Neural progenitor cell (in vitro differentiated cells): ENCODE measurements at regions not wholly inside any gene's neighbourhood (a gene's known extent, or its start where the extent isn't known, plus 50 kb on each side); places are given as distances from the start of the nearest gene placed in this dataset.

Source experiments
- DNase-seq: peaks from one replicate; pipeline ENCODE4 v3.0.0-alpha.2; 2016; ENCODE audit warnings: low spot score
- H2AFZ ChIP-seq: fragments of 200-600 bp; sonication (generic); replicated peaks from 2 replicates; pipeline ENCODE4 v1.6.1; 2016; ENCODE audit warnings: antibody characterized with exemption
- H3F3A ChIP-seq: fragments of 200-600 bp; sonication (generic); 2 replicates; pipeline ENCODE4 v1.6.1; 2016; ENCODE audit warnings: antibody characterized with exemption, low read depth
- H3K27ac ChIP-seq: fragments of 200-600 bp; sonication (generic); 2 replicates; pipeline ENCODE4 v1.5.1; 2016; ENCODE audit warnings: mild to moderate bottlenecking
- H3K27me3 ChIP-seq: fragments of 200-600 bp; sonication (generic); 2 replicates; pipeline ENCODE4 v1.6.1; 2016; ENCODE audit warnings: mild to moderate bottlenecking, moderate library complexity
- H3K36me3 ChIP-seq: fragments of 200-600 bp; sonication (generic); 2 replicates; pipeline ENCODE4 v1.5.1; 2016
- H3K4me1 ChIP-seq: fragments of 200-600 bp; sonication (generic); 2 replicates; pipeline ENCODE4 v1.6.1; 2016; ENCODE audit warnings: mixed run types
- H3K4me2 ChIP-seq: fragments of 200-600 bp; sonication (generic); 2 replicates; pipeline ENCODE4 v1.6.1; 2016
- H3K4me3 ChIP-seq: fragments of 200-600 bp; sonication (generic); 2 replicates; pipeline ENCODE4 v1.5.1; 2016
- H3K79me2 ChIP-seq: fragments of 200-600 bp; sonication (generic); 2 replicates; pipeline ENCODE4 v1.6.1; 2016; ENCODE audit warnings: low read depth
- H3K9ac ChIP-seq: fragments of 200-600 bp; sonication (generic); 2 replicates; pipeline ENCODE4 v1.6.1; 2016
- H3K9me3 ChIP-seq: fragments of 200-600 bp; sonication (generic); 2 replicates; pipeline ENCODE4 v1.5.1; 2016; ENCODE audit warnings: low read depth
- H4K20me1 ChIP-seq: fragments of 200-600 bp; sonication (generic); 2 replicates; pipeline ENCODE4 v1.6.1; 2016; ENCODE audit warnings: low read depth
- H3K27ac Mint-ChIP-seq: 3 replicates; pipeline ENCODE4 v1.8.0; 2021; ENCODE audit warnings: mixed read lengths
- H3K27me3 Mint-ChIP-seq: 2 replicates; pipeline ENCODE4 v1.8.0; 2022; ENCODE audit warnings: low read depth, mild to moderate bottlenecking, inconsistent platforms, moderate library complexity, mixed read lengths; ENCODE audit not compliant: insufficient read depth
- H3K36me3 Mint-ChIP-seq: 3 replicates; pipeline ENCODE4 v1.8.0; 2021; ENCODE audit warnings: mixed read lengths
- H3K4me1 Mint-ChIP-seq: 3 replicates; pipeline ENCODE4 v1.8.0; 2021; ENCODE audit warnings: mixed read lengths
- H3K4me3 Mint-ChIP-seq: 3 replicates; pipeline ENCODE4 v1.8.0; 2021; ENCODE audit warnings: mild to moderate bottlenecking, moderate library complexity, mixed read lengths
- H3K9me3 Mint-ChIP-seq: 3 replicates; pipeline ENCODE4 v1.8.0; 2020; ENCODE audit warnings: mixed read lengths
- CTCF ChIP-seq: fragments of 200-600 bp; sonication (generic); IDR thresholded peaks from 2 replicates; pipeline ENCODE4 v1.5.1; 2017; ENCODE audit warnings: antibody characterized with exemption, mild to moderate bottlenecking
- EZH2 ChIP-seq: fragments of 200-600 bp; sonication (generic); IDR thresholded peaks from 2 replicates; pipeline ENCODE4 v1.6.1; 2017; ENCODE audit warnings: antibody characterized with exemption, mild to moderate bottlenecking, moderate library complexity
- EZH2phosphoT487 ChIP-seq: fragments of 200-600 bp; sonication (generic); IDR thresholded peaks from 2 replicates; pipeline ENCODE4 v1.6.1; 2017; ENCODE audit warnings: antibody characterized with exemption

GRCh38 chr12:58064666-58065065 is 123.3 kb downstream of the ATP23 start:
- Mint-ChIP-seq H3K27me3 (peaks cover 3% of the 10 kb centered on the region), H3K27ac (no peak overlapping the region), H3K36me3 (no peaks in the 10 kb centered on the region), H3K9me3 (peaks cover 3% of the 10 kb centered on the region), H3K4me1 (no peaks in the 10 kb centered on the region), H3K4me3 (no peak overlapping the region)
- Histone ChIP-seq H3F3A (no peaks in the 10 kb centered on the region), H3K4me1 (no peaks in the 10 kb centered on the region), H3K36me3 (no peaks in the 10 kb centered on the region), H3K79me2 (no peaks in the 10 kb centered on the region), H3K27ac (no peak overlapping the region), H4K20me1 (no peaks in the 10 kb centered on the region), H3K4me3 (no peak overlapping the region), H3K27me3 (no peaks in the 10 kb centered on the region), H2AFZ (no peak overlapping the region), H3K9ac (no peak overlapping the region), H3K9me3 (no peaks in the 10 kb centered on the region), H3K4me2 (no peak overlapping the region)
- TF ChIP-seq EZH2phosphoT487 (no peak), CTCF (no peak), EZH2 (no peak)
- DNase-seq = no peak

DNA sequence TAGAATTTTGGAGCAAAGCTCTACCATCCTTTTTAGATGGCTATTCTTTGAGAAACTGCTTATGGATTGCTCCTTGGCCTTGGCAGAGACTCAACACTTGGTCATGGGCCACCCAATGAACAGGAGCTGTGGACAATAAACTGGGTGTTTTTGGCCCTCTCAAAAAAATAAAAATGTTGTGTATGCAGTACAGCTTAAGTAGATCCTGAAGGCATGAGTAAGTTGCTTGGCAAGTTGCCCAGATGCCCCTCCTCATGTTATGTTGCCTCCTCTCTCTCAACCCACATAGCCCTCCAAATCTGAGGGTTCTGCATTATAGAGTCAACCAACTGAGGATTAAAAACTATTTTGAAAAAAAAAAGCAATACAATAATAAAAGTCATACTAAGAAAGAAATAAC is 124.9 kb downstream of the ATP23 start:
- Histone ChIP-seq H3K9ac (no peak overlapping the region), H3K4me1 (peaks cover 5% of the 10 kb centered on the region)
- no peak for TF ChIP-seq EZH2phosphoT487
- TF ChIP-seq CTCF = no peak
- TF ChIP-seq EZH2 = no peak

DNA sequence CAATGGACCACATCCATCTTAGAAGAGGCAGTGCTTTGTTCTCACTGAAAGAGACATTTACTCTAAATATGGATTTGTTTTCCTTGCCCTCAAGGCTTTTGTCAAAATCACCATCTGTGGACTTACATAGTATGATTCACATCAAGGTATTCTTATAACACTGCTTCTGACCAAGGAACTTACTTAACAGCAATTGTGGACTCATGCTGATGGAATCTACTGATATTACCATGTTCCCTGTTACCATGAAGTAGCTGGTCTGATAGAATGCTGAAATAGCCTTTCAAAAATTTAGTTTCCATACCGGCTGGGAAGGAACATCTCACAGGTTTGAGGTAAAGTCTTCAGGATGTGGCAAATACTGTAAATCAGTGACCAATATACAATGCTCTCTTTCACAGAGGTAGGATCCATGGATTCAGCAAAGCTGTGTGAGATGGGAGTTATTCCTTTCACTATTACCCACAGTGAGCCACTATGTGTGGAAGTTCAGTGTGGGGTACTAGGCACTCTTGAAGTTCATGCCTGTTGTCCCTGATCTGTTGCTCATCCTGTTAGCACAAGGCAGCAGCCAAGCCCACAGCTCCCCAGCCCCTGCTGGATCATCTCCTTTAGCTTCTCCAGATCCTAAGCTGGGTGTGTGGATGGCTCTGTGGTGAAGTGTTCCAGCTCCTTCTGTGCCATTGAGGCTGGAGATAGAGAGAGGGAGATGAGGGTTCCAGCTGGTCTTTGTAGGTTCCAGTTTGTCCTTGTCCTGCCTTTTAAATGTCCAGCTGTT is 126.4 kb downstream of the ATP23 start:
- Histone ChIP-seq H3K4me2 (no peak overlapping the region), H3K27ac (no peak overlapping the region), H3K9me3 (no peaks in the 10 kb centered on the region), H2AFZ (no peak overlapping the region), H3K9ac (no peak overlapping the region), H3F3A (no peaks in the 10 kb centered on the region), H3K4me1 (peaks cover 6% of the 10 kb centered on the region), H3K4me3 (no peak overlapping the region), H3K79me2 (no peaks in the 10 kb centered on the region), H3K36me3 (no peaks in the 10 kb centered on the region), H3K27me3 (no peaks in the 10 kb centered on the region), H4K20me1 (no peaks in the 10 kb centered on the region)
- Mint-ChIP-seq H3K4me3 (no peak overlapping the region), H3K36me3 (no peaks in the 10 kb centered on the region), H3K4me1 (no peaks in the 10 kb centered on the region), H3K27me3 (peaks cover 2% of the 10 kb centered on the region), H3K27ac (no peak overlapping the region), H3K9me3 (no peaks in the 10 kb centered on the region)
- TF ChIP-seq EZH2phosphoT487 (no peak), CTCF (no peak), EZH2 (no peak)
- DNase-seq = no peak

More for the DNA sequence above, 124.9 kb downstream of the ATP23 start:
- Histone ChIP-seq H3K4me2 (no peak overlapping the region), H3K9me3 (no peaks in the 10 kb centered on the region), H3F3A (no peaks in the 10 kb centered on the region), H3K27ac (no peak overlapping the region), H3K79me2 (no peaks in the 10 kb centered on the region), H3K4me3 (no peak overlapping the region), H2AFZ (no peak overlapping the region), H3K27me3 (no peaks in the 10 kb centered on the region), H4K20me1 (no peaks in the 10 kb centered on the region), H3K36me3 (no peaks in the 10 kb centered on the region)
- Mint-ChIP-seq H3K4me3 (no peak overlapping the region), H3K4me1 (no peaks in the 10 kb centered on the region), H3K36me3 (no peaks in the 10 kb centered on the region), H3K27ac (no peak overlapping the region), H3K27me3 (no peaks in the 10 kb centered on the region), H3K9me3 (no peaks in the 10 kb centered on the region)
- DNase-seq = no peak
